CD1c-positive myeloid dendritic cell (primary cell): ENCODE measurements at regions not wholly inside any gene's neighbourhood (a gene's known extent, or its start where the extent isn't known, plus 50 kb on each side); places are given as distances from the start of the nearest gene placed in this dataset.

ENCODE experiments used
- DNase-seq: peaks from one replicate; pipeline ENCODE4 v3.0.0-alpha.2; 2016; ENCODE audit errors: extremely low spot score

DNA sequence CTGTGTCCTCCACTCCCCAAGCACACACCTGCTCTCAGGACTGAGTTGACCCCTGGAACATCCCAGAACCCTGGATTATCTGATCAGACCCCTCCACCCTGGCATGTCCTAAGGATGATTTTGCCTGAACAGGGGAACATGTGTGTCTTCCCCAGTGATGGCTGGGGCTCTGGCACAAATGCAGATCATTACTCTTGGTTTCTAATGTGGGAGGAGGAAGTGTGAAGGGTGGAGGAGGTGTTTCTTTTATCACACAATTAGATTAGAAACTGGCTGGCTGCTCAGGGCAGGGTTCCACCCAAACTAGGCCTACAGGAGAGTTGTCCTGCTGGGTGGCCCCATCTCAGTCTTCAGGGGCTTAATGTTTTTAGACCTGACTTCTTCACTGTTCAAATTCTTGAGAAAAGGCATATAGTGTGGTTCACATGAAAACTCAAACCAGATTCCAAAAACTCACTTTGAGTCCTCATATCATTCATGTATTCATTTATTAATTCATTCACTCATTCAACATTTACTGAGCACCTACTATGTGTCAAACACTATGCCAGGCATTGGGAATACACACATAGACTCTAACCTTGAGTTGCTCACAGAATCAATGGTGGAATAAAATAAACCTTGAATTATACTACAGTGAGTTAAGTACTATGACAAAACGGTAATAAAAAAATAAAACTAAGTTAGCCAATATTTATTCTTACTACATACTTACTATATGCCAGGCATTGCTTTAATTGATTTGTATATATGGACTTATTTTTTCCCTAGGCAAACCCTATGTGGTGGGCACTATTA lies 221.8 kb upstream of the JUN start:
- peak; percentile 28 for DNase-seq

DNA sequence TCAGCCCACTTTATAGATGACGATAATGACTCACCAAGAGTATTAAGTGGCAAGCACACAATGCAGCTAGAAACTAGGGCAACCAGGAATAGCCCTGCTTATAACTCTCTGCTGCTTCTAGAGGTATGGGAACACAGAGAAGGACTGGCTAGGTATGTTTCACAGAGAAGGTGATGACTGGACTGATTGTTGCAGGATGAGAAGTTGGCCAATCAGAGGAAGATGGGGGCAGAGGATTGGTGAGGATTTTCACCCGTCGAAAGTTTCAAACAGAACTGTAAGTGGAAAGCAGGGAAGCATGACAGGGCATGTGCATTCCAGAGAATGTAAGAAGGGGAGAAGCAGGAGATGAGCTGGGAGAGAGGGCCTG lies 222.4 kb upstream of the JUN start:
- no peak for DNase-seq

DNA sequence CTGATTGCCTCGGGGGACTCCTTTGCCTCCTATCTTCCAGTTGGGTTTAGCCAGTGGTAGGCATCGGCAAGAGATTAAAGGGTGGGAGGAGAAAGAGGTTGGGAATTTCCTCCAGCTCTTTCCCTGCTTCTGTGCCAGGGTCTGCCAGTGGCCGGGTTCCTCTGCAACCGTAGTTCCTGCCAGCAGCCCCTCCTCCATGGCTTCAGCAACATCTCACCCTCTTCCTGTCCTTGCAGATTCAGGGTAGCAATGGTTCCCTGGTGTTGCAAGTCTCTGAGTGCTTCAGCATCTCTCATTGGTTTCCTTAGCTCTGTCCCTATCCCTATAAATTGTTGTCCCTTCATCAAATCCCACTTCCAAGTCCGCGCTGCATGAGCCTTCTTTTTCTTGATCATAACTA lies 223.1 kb upstream of the JUN start:
- no peak for DNase-seq

DNA sequence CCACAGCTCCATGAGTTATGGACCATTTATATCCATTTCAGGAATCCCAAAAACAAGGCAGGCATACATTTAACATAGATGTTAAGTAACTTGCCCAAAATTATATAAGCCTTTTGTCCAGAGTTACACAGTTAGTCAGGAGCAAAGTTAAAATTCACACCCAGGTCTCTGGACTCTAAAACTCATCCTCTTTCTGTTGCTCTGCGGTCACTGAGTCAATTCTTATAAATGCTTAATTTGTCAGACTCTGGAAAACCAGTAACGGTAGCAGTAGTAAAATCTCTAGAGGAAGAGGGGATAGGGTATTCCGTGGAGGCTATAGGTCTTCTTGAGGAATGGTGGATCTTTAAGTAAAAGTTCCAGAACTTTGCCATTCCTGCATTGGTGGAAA lies 223.6 kb upstream of the JUN start:
- DNase-seq, result no peak

DNA sequence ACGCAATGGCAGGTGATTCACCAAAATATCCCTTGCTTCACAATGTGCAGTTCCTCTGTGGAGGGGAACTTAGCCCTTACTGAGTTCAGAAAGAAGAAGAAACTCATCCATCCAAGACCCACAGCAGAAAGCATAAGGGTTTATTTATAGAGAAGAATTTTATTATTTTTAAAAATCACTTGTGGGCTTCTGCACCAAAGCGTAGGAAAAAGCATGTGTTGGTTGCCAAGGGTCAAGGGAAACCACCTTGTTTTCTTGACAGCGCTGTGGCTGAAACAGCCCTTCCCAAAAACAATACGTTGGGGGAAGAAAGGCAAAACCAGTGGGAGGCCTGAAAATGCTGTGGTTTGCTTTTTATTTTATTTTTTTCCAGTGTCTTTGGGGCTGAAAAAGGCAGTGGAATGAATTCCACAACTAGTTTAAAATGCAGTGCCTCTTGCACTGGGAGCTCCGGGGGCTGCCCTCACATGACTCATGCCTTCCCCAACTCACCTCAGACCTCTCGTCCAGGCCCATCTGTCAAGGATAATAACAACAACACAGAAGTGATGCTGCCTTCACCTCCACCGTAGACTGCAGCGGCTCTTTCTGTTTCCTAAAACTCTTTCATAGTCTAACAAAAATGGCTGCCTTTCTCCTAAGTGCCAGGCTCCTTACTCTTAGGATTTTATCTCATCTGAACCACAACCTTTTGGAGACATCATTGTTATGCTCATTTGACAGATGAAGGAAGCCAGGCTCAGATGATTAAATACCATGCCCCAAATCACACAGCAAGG lies 224.2 kb upstream of the JUN start:
- peak; percentile 60 for DNase-seq

DNA sequence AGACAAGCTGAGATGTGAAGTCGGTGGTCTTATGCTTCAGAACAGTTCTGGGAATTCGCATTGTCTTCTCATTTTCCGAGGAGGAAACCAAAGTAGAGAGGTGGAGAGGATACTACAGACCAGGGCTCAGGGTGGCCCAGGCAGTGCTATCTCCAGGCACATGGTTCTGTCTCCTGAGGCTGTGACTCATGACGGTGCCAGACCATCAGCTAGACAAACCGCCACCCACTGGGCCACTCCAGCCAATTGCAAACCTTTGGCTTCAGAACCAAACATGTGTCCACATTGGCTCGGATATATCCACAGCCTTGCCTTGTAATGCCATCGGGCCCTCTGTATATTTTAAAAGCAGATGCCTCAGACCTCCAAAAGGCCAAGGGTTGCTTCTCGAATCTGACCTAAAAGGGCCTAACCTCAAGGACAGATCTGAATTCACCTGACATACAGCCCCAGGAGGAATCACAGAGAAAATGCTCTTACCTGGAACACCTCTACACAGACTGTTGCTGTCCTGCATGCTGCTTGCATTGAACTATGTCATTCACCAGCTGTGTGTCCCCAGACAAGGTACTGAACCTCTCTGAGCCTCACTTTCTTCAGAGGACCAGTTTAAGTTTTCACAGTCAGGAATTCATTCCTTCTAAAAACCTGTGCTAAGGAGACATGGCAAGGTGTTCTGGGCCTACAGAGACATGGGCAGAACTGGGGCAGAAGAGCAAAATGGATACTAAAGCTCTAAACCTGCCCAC lies 224.9 kb upstream of the JUN start:
- DNase-seq, result no peak

DNA sequence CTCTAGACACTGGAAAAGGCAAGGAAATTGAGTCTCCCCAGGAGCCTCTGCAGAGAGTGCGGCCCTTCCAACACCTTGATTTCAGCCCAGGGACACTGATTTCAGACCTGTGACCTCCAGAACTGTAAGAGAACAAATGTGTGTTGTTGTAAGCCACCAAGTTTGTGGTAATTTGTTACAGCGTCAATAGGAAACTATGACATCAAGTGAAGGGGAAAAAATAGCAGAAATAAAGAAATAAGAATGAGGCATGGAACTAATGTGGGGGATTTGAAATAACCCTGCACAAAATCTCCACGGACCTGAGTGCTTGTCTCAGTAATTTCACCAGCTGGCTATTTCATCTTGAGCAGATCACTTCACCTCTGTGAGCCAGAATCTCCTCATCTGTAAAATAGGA lies 227.8 kb upstream of the JUN start:
- no peak for DNase-seq

DNA sequence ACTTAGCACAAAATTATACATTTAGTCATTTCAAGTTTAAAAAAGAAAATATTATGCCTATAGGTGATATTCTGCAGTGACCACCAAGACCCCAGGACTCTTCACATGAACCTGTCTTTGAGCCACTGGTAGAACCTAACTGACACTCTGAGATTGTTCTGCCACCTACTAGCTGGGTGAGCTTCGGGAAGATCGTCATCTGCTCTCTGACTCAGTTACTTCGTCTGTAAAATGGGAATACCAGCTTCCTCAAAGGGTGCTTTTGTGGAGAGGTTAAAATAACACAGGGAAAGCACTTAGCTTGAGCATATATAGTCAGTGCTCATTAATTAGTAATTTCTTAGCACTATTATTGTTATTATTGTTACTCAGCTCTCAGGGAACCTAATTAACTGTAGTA lies 228.5 kb upstream of the JUN start:
- no peak for DNase-seq

DNA sequence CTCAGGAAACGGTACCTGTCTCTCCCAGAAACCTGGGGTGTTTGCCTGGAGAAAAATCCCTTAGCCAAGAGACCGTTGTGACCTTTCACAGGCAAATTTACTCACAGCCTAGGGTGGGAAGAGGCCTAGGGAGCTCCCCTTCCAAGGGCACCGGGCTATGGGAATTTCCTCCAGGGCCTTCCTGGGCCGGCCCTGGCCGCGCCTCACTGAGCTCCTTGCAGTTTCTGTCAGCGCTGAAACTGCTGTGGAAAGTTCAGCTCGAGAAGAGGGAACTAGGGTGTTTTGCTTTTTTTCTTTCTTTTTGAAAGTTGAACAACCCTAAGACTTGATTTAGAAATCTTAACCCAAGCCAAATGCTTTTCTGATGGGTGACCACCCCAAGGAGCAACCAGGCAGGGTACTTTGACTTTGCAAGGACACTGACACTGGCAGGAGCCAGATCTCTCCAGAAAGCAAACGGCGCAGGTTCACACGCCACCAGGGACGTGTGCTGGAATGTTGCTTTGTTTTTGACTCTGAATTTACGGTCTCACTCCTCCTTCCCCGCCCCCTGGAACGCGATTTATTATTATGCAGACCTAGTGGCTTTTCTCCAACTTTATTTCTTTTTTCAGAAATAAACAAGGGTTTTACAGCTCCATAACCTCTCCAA lies 229.6 kb upstream of the JUN start:
- peak; percentile 36 for DNase-seq

DNA sequence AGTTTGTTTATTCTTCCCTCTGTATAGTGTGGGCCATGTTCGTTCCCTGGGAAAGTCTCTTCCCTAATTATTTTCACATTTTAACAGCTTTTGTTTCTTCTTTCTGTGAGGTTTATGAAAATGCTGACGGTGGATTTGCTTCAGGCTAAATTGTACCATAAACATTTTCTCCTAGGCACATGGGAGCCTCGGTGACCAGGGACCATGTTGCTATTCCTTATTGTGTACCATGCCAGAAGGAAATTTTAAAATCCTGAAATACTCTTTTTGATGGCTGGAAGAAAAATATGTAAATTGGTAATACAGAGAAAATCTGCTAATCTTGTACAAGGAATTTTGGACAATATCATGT lies 230.1 kb upstream of the JUN start:
- no peak for DNase-seq

DNA sequence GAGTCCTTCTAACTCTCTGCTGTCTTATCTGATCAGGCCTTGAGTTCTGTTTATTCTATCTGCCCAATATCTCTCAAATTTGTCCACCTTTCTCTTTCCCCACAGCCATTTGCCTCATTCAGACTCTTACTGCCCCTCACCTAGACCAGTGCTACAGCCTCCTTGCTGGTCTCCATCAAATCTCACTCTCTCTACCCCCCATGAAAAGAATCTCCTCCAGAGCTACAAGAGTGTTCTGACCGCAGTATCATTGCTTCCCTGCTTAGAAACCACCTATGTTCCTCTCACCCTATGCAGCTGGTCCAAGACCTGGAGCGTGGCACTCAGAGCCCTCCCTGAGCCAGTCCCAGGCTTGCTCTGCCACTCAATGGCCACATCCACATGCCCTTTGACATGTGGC lies 231.0 kb upstream of the JUN start:
- DNase-seq, result no peak

DNA sequence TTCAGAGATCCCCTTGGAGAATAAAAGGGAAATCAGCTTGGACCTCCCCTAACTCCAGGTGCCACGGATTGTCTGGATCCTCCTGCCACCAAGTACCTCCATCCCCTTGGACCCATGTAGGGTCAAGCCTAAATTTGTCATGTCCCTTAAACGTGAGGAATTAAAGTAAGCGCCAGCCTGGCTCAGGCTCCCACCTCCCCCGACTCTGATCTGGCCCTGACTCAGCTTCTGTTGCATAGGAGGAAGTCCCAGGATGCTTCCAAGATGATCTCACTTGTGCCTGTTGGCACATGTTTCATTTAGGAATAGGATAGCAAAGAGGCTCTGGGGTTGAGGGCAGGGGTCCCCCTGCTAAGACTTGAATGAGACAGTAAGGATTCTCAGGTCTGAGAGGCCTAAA lies 231.9 kb upstream of the JUN start:
- peak; percentile 39 for DNase-seq

DNA sequence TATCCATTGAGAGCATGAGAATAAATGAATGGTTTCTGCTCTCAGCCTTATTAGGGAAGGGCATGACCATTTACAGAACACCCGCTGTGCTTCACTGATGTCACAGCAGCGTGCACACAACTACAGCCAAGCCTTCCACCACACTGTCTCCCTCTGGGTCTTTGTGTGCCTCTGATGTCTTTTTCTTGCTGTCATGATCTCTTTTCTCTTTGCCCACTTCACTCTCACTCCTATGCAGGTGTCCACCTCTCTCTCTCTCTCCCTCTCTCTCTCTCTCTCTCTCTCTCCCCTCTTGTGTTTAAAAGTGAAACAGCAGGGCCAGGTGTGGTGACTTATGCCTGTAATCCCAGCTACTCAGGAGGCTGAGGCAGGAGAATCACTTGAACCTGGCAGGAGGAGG lies 232.5 kb upstream of the JUN start:
- no peak for DNase-seq

DNA sequence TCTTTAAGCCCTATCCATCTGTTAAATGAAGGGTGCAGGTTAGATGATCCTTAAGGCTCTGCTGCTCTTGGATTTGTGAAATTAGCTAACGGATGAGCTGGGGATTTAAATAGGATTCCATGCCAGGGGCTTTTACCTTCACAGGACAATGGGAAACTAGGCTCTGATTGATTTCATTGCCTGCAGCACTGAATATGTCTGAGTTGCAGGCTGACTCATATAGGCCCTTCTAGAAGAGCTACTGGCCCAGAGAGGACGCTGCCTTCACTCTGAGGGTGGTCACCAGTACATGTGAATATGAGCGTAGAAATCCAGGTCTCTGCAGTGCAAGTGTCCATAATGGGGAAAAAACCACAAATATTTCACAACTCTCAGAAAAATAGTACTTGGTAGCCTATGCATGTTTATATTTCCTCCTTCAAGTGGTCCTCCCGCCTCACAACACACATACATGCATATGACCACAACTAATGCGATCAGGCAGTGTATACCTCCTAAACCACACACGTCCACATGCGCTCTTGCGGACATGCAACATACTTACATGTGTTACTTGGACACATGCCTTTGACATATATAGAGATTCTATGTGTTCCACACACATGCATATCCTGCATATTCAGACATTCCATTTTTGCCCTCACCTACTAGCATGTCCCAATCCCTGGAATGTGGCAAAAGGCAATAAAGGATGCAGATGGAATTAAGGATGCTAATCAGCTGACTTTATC lies 233.8 kb upstream of the JUN start:
- DNase-seq, result no peak

DNA sequence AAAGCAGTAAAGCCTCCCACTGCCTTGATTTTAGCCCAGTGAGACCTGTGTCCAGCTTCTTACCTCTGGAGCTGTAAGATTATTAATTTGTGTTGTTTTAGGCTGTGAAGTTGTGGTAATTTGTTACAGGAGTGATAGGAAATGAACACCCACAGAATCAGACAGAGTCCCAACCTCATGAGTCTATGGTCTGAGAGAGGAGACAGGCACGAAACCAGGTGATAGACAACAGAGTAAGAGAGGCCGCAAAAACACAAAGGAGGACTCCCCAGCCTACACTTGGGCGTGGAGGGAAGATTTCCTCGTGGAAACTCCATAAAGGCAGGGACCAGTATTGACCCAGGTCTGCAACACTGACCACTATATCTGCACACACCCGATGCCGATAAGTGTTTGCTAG lies 234.6 kb upstream of the JUN start:
- DNase-seq, result no peak

DNA sequence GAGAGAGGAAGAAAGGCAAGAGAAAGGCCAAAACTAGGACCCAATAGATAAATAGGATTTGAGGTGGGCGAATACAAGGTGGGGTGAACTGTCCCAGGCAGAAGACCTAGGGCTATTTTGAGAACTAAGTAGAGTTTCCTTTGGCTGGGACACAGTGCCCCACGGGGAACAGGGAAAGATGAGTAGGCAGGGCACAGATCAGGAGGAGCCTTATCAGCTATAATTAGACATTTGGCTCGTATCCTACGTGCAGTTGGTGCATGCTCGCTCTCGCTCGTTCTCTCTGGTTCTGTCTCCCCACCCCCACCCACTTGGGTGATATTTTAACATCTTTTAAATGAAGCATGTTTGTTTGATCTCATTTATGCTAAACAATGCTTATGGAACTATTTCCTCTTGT lies 235.0 kb upstream of the JUN start:
- no peak for DNase-seq

DNA sequence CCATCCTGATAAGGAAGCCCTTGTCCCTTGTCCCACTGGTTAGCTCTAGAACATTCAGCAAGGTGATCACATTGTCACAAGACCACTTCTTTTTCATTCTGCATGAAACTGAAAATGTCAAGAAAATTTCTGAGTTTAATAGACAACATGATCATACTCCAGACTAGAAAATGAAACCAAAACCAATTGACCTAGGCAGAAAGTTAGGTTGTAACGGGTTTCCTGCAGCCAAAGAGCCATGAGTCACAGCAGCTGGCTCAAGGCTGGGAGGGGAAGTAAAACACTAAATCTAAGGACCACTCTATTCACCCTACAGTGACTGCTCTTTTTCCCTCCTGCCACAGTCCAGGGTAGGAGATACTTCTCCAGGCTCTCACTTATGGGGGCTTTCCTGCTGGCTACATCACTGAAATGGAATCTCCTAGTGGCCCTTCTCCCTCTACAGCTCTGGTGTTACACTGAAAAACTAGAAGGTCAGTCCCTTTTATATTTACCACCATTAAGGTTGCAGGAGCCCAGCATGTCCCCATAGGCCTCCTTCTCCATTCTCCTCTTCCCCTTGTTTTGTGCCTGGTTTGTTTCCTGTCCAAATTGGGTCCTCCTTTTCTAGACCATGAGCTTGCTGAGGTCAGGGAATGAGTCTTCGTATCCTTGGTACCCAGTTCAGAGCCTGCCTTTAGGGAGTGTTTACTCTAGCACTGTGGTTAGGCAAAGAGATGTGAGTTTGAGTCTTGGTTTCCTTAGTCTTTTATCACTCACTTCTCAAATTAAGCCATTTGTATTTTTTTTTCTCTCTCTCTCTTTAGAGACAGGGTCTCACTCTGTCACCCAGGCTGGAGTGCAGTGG lies 236.5 kb upstream of the JUN start:
- DNase-seq, result peak; percentile 79

DNA sequence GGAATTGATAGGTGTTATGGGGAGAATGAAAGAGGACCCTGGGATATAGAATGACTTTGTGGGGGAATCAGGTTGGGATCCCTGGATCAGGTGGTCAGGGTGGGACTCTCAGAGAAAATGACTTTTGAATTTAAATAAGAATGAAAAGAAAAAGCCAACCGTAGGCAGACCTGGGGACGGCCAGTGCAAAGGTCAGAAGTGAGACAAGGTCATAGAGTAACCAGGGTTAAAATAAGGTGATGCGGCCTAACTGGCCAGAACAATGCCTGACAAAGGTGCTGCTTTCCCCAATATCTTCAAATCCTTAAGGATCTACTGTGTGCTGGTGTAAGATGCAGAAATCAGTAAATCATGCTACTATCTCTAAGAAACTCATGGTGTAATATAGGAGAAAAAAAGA lies 238.4 kb upstream of the JUN start:
- no peak for DNase-seq

DNA sequence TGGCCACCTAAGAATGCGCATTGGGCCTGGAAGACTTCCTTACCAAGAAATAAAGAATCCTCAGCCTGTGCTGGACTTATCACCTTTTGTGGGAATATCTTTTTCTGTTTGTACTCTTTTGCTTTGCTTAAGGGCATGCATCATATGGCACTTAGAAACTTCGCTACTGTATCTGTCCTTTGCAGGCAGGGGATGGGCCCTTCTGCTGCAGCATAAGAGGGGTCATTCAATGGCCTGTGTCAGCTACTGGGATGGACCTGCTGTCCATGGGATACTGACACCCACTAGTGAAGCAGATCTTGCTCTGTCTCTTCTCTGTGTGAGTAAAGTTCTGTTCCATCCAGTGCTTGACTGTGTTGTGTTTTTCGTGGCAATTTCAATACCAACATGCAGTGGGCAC lies 239.0 kb upstream of the JUN start:
- no peak for DNase-seq

DNA sequence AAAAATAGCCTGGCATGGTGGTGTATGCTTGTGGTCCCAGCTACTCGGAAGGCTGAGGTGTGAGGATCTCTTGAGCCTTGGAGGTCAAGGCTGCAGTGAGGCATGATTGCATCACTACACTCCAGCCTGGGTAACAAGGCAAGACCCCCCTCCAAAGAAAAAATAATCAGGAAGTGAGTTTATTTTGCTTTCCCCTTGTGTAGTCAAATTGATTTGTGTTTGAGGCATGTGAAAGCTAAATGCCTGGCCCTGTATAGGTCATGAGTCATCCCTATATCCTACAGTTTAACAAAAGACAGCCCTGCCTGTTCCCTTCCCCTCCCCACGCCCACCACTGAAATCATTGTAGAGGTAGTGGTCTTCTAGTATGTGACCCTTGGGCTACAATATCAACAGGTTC lies 241.4 kb upstream of the JUN start:
- no peak for DNase-seq

DNA sequence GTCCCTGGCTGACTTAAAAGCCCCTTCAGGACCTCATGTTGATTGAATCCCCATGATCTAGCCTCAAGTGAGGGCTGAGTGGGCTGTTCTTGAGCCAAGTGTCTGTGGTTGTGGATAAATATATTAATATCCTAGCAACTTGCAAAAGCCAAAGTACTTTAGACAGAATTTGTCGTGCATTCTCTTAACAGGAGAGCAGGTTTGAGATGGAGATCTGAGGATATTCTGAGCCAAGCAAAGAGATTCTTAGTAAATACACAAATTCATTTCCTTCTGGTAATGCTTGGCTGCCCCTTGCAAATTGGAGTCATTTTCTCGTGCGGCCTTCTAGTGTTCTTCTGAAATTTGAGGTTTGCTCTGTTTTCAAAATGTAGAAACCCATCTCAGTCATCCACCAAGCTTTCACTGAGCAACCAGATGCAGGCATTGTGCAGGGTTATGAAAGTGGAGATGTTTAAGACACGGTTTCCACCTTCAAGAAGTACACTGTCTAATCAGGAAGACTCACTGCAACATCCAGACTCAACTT lies 242.1 kb upstream of the JUN start:
- DNase-seq, result no peak
